Loucy (cell line): ENCODE measurements at regions not wholly inside any gene's neighbourhood (a gene's known extent, or its start where the extent isn't known, plus 50 kb on each side); places are given as distances from the start of the nearest gene placed in this dataset.

Source experiments
- CTCF ChIP-seq: fragments of 200-600 bp; sonication (generic); conservative IDR thresholded peaks from 2 replicates; pipeline ENCODE4 v1.5.1; 2014; ENCODE audit warnings: mild to moderate bottlenecking, antibody characterized with exemption, low read length
- EZH2phosphoT487 ChIP-seq: fragments of 200-600 bp; IDR thresholded peaks from 2 replicates; pipeline ENCODE4 v1.6.1; 2018; ENCODE audit warnings: antibody characterized with exemption, mild to moderate bottlenecking, moderate library complexity, borderline replicate concordance

- TF ChIP-seq CTCF (no peak), EZH2phosphoT487 (no peak)
Observed at GRCh38 chr12:126038434-126038833, 973.2 kb downstream of the AACS start.
